ENCODE measurements at regions not wholly inside any gene's neighbourhood (a gene's known extent, or its start where the extent isn't known, plus 50 kb on each side); places are given as distances from the start of the nearest gene placed in this dataset.

DNA sequence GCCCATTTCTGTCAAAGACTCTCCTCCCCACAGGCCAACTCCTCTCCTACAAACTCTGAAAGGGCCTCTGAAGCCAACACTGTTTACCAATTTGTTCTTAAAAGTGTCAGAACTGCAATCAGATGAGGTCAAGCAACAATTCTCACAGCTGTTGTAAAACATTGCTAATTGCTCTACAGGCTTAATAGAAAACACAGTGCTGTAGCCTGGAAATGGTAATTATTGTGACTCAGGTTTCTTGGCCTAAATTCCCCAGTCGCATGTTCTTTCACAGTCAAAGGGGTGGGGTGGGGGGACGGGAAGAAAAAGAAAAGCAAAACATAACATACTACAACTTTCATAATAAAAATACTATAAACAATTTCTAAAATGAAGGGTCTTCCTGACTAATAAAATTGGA, 343.2 kb downstream of the DMAC1 start:
- Histone ChIP-seq H3K9ac (ENCODE audit: control insufficient read depth, extremely low read depth, insufficient read depth, low read length) (no peak overlapping the region), H3K9me1 (ENCODE audit: control insufficient read depth, extremely low read depth, insufficient read depth, low read length) (no peaks in the 10 kb centered on the region), H3K27me3 (ENCODE audit: control insufficient read depth, extremely low read depth, insufficient read depth, low read length) (no peaks in the 10 kb centered on the region), H3K4me3 (ENCODE audit: control insufficient read depth in 2 of 3, extremely low read depth in 1 of 3, insufficient read depth in 2 of 3, low read depth in 1 of 3, low read length in 3 of 3) (no peak overlapping the region), H3K27ac (ENCODE audit: control insufficient read depth, insufficient read depth, low read length) (no peak overlapping the region), H4K20me1 (ENCODE audit: control insufficient read depth, extremely low read depth, insufficient read depth, low read length) (no peaks in the 10 kb centered on the region), H3K9me3 (ENCODE audit: control insufficient read depth, low read depth, low read length) (no peaks in the 10 kb centered on the region), H3K4me2 (ENCODE audit: control insufficient read depth, extremely low read depth, insufficient read depth, low read depth, low read length) (no peak overlapping the region), H3K79me2 (ENCODE audit: control insufficient read depth, insufficient read depth, low read length) (no peaks in the 10 kb centered on the region), H3K36me3 (ENCODE audit: control insufficient read depth in 2 of 2, extremely low read depth in 1 of 2, insufficient read depth in 2 of 2, low read length in 2 of 2) (no peaks in the 10 kb centered on the region), H2AFZ (ENCODE audit: control insufficient read depth, low read length) (no peak overlapping the region), H3K4me1 (ENCODE audit: control insufficient read depth, extremely low read depth, insufficient read depth, low read length) (no peaks in the 10 kb centered on the region)
- FAIRE-seq (no peak), DNase-seq (ENCODE audit: low read depth, low spot score) (no peak)
- TF ChIP-seq EZH2 (IDR thresholded peaks at IDR 0.05; ENCODE audit: low read length), result no peak
- dilution Hi-C loops (cut with MboI; ENCODE audit: extremely low pct_ligation_motif_present, low sequenced_read_pairs), result no loop called here

DNA sequence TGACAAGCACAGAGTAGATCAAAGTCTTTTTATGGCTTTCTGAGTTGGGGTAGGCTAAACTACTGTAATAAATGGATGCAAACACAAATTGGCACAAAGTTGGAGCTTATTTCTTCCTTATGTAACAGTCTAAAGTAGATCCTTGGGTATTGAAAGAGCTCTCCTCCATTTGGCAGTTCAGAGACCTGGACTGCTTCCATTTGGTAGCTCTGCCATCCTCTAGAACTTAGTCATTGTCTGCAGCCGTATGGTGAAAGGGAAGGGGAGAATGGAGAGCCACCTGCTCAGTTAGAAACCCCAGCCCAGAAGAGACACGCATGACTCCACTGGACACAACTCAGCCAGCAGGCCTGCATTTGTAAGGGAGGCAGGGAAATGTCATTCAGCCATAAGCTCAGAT, 345.0 kb downstream of the DMAC1 start:
- no peaks in the 10 kb centered on the region for H3K79me2 ChIP-seq (ENCODE audit: control insufficient read depth, insufficient read depth, low read length)
- no peaks in the 10 kb centered on the region for H3K9me1 ChIP-seq (ENCODE audit: control insufficient read depth, extremely low read depth, insufficient read depth, low read length)
- H4K20me1 ChIP-seq (ENCODE audit: control insufficient read depth, extremely low read depth, insufficient read depth, low read length), result no peaks in the 10 kb centered on the region
- H3K9me3 ChIP-seq (ENCODE audit: control insufficient read depth, low read depth, low read length), result no peaks in the 10 kb centered on the region
- H3K27me3 ChIP-seq (ENCODE audit: control insufficient read depth, extremely low read depth, insufficient read depth, low read length), result no peaks in the 10 kb centered on the region
- no peak overlapping the region for H3K27ac ChIP-seq (ENCODE audit: control insufficient read depth, insufficient read depth, low read length)
- no peak for FAIRE-seq
- H3K4me2 ChIP-seq (ENCODE audit: control insufficient read depth, extremely low read depth, insufficient read depth, low read depth, low read length), result no peak overlapping the region
- H2AFZ ChIP-seq (ENCODE audit: control insufficient read depth, low read length), result no peak overlapping the region
- no peaks in the 10 kb centered on the region for H3K36me3 ChIP-seq (ENCODE audit: control insufficient read depth in 2 of 2, extremely low read depth in 1 of 2, insufficient read depth in 2 of 2, low read length in 2 of 2)
- TF ChIP-seq, protein P1, sequence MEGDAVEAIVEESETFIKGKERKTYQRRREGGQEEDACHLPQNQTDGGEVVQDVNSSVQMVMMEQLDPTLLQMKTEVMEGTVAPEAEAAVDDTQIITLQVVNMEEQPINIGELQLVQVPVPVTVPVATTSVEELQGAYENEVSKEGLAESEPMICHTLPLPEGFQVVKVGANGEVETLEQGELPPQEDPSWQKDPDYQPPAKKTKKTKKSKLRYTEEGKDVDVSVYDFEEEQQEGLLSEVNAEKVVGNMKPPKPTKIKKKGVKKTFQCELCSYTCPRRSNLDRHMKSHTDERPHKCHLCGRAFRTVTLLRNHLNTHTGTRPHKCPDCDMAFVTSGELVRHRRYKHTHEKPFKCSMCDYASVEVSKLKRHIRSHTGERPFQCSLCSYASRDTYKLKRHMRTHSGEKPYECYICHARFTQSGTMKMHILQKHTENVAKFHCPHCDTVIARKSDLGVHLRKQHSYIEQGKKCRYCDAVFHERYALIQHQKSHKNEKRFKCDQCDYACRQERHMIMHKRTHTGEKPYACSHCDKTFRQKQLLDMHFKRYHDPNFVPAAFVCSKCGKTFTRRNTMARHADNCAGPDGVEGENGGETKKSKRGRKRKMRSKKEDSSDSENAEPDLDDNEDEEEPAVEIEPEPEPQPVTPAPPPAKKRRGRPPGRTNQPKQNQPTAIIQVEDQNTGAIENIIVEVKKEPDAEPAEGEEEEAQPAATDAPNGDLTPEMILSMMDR (optimal IDR thresholded peaks at IDR 0.05 in 1 of 3, IDR thresholded peaks at IDR 0.05 in 1 of 3, conservative IDR thresholded peaks at IDR 0.05 in 1 of 3; ENCODE audit: extremely low read depth in 1 of 3, insufficient read depth in 2 of 3, low read length in 3 of 3), result no peak
- H3K4me1 ChIP-seq (ENCODE audit: control insufficient read depth, extremely low read depth, insufficient read depth, low read length), result no peaks in the 10 kb centered on the region
- DNase-seq (ENCODE audit: low read depth, low spot score), result no peak
- no peak overlapping the region for H3K9ac ChIP-seq (ENCODE audit: control insufficient read depth, extremely low read depth, insufficient read depth, low read length)
- H3K4me3 ChIP-seq (ENCODE audit: control insufficient read depth in 2 of 3, extremely low read depth in 1 of 3, insufficient read depth in 2 of 3, low read depth in 1 of 3, low read length in 3 of 3), result no peak overlapping the region
- dilution Hi-C loops (cut with MboI; ENCODE audit: extremely low pct_ligation_motif_present, low sequenced_read_pairs), result no loop called here

DNA sequence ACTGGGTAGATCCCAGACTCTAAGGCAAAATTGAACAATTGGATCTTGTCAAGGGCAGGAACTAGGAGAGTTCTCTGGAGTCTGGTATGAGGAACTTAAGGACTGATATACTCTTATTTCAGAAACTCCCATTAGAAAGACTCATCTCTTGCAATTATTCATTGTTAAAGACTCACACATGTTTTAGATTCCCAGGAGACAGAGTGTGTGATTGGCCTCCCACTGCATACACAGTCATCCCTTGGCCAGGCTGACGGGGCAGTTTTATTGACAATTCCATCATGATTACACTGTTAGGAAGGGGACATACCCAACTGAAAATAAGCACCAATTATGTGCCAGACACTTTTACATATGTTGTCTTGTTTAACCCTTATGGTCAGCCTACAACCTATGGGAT, 347.2 kb downstream of the DMAC1 start:
- DNase-seq (ENCODE audit: low read depth, low spot score) (no peak), FAIRE-seq (peak; percentile 64)
- dilution Hi-C loops (cut with MboI; ENCODE audit: extremely low pct_ligation_motif_present, low sequenced_read_pairs), result no loop called here

More for the DNA sequence above, 347.2 kb downstream of the DMAC1 start:
- no peak overlapping the region for H3K4me2 ChIP-seq (ENCODE audit: control insufficient read depth, extremely low read depth, insufficient read depth, low read depth, low read length)
- H3K4me1 ChIP-seq (ENCODE audit: control insufficient read depth, extremely low read depth, insufficient read depth, low read length), result no peaks in the 10 kb centered on the region
- H3K27ac ChIP-seq (ENCODE audit: control insufficient read depth, insufficient read depth, low read length), result no peak overlapping the region
- no peak overlapping the region for H3K9ac ChIP-seq (ENCODE audit: control insufficient read depth, extremely low read depth, insufficient read depth, low read length)
- no peaks in the 10 kb centered on the region for H3K36me3 ChIP-seq (ENCODE audit: control insufficient read depth in 2 of 2, extremely low read depth in 1 of 2, insufficient read depth in 2 of 2, low read length in 2 of 2)
- no peaks in the 10 kb centered on the region for H3K79me2 ChIP-seq (ENCODE audit: control insufficient read depth, insufficient read depth, low read length)
- no peaks in the 10 kb centered on the region for H4K20me1 ChIP-seq (ENCODE audit: control insufficient read depth, extremely low read depth, insufficient read depth, low read length)
- H3K9me1 ChIP-seq (ENCODE audit: control insufficient read depth, extremely low read depth, insufficient read depth, low read length), result no peaks in the 10 kb centered on the region
- no peak for TF ChIP-seq EZH2 (IDR thresholded peaks at IDR 0.05; ENCODE audit: low read length)
- TF ChIP-seq, protein P1 (optimal IDR thresholded peaks at IDR 0.05 in 1 of 3, IDR thresholded peaks at IDR 0.05 in 1 of 3, conservative IDR thresholded peaks at IDR 0.05 in 1 of 3; ENCODE audit: extremely low read depth in 1 of 3, insufficient read depth in 2 of 3, low read length in 3 of 3), result no peak
- no peak overlapping the region for H3K4me3 ChIP-seq (ENCODE audit: control insufficient read depth in 2 of 3, extremely low read depth in 1 of 3, insufficient read depth in 2 of 3, low read depth in 1 of 3, low read length in 3 of 3)
- H3K27me3 ChIP-seq (ENCODE audit: control insufficient read depth, extremely low read depth, insufficient read depth, low read length), result no peaks in the 10 kb centered on the region
- no peak overlapping the region for H2AFZ ChIP-seq (ENCODE audit: control insufficient read depth, low read length)
- H3K9me3 ChIP-seq (ENCODE audit: control insufficient read depth, low read depth, low read length), result no peaks in the 10 kb centered on the region

Data from keratinocyte (primary cell).